ENCODE measurements at regions not wholly inside any gene's neighbourhood (a gene's known extent, or its start where the extent isn't known, plus 50 kb on each side); places are given as distances from the start of the nearest gene placed in this dataset.

GRCh38 chr19:30266687-30267086 lies 105.5 kb upstream of the ZNF536 start:
- Histone ChIP-seq H3K36me3 (ENCODE audit: insufficient read depth) (no peaks in the 10 kb centered on the region), H3K27ac (no peak overlapping the region), H4K20me1 (ENCODE audit: insufficient read depth) (no peaks in the 10 kb centered on the region), H3K4me1 (ENCODE audit: low read depth, poor library complexity, severe bottlenecking) (no peaks in the 10 kb centered on the region), H3K27me3 (ENCODE audit: insufficient read depth, low read depth) (no peaks in the 10 kb centered on the region), H3K4me2 (no peak overlapping the region), H3K4me3 (IDR thresholded peaks at IDR 0.05; ENCODE audit: insufficient read depth, low read depth, low read length) (no peak overlapping the region), H3K9ac (no peak overlapping the region), H2AFZ (ENCODE audit: low read depth) (no peak overlapping the region), H3K79me2 (ENCODE audit: insufficient read depth, low read depth) (no peaks in the 10 kb centered on the region)
- no peak for TF ChIP-seq CTCF (conservative IDR thresholded peaks at IDR 0.05; ENCODE audit: low read depth, low read length)

GRCh38 chr19:30267332-30267731 lies 104.9 kb upstream of the ZNF536 start:
- no peak overlapping the region for H3K27ac ChIP-seq
- H3K4me1 ChIP-seq (ENCODE audit: low read depth, poor library complexity, severe bottlenecking): no peaks in the 10 kb centered on the region
- H3K36me3 ChIP-seq (ENCODE audit: insufficient read depth): no peaks in the 10 kb centered on the region
- H3K4me3 ChIP-seq (IDR thresholded peaks at IDR 0.05; ENCODE audit: insufficient read depth, low read depth, low read length): no peak overlapping the region
- no peak overlapping the region for H3K4me2 ChIP-seq
- H3K27me3 ChIP-seq (ENCODE audit: insufficient read depth, low read depth): no peaks in the 10 kb centered on the region
- no peak for TF ChIP-seq CTCF (conservative IDR thresholded peaks at IDR 0.05; ENCODE audit: low read depth, low read length)
- no peaks in the 10 kb centered on the region for H3K79me2 ChIP-seq (ENCODE audit: insufficient read depth, low read depth)
- no peak overlapping the region for H2AFZ ChIP-seq (ENCODE audit: low read depth)
- no peaks in the 10 kb centered on the region for H4K20me1 ChIP-seq (ENCODE audit: insufficient read depth)
- no peak overlapping the region for H3K9ac ChIP-seq

- no peak overlapping the region for H2AFZ ChIP-seq (ENCODE audit: low read depth)
- H3K9ac ChIP-seq: no peak overlapping the region
- H3K27me3 ChIP-seq (ENCODE audit: insufficient read depth, low read depth): no peaks in the 10 kb centered on the region
- H3K4me2 ChIP-seq: no peak overlapping the region
- TF ChIP-seq CTCF (conservative IDR thresholded peaks at IDR 0.05; ENCODE audit: low read depth, low read length): no peak
- no peak overlapping the region for H3K4me3 ChIP-seq (IDR thresholded peaks at IDR 0.05; ENCODE audit: insufficient read depth, low read depth, low read length)
- H3K36me3 ChIP-seq (ENCODE audit: insufficient read depth): no peaks in the 10 kb centered on the region
- no peak overlapping the region for H3K27ac ChIP-seq
- no peaks in the 10 kb centered on the region for H3K79me2 ChIP-seq (ENCODE audit: insufficient read depth, low read depth)
- no peaks in the 10 kb centered on the region for H3K4me1 ChIP-seq (ENCODE audit: low read depth, poor library complexity, severe bottlenecking)
- H4K20me1 ChIP-seq (ENCODE audit: insufficient read depth): no peaks in the 10 kb centered on the region
Observed at GRCh38 chr19:30268601-30269000, 103.6 kb upstream of the ZNF536 start.

GRCh38 chr19:30269638-30270037 lies 102.5 kb upstream of the ZNF536 start:
- Histone ChIP-seq H3K9ac (no peak overlapping the region), H3K36me3 (ENCODE audit: insufficient read depth) (no peaks in the 10 kb centered on the region), H3K27me3 (ENCODE audit: insufficient read depth, low read depth) (no peaks in the 10 kb centered on the region), H2AFZ (ENCODE audit: low read depth) (no peak overlapping the region), H3K4me3 (IDR thresholded peaks at IDR 0.05; ENCODE audit: insufficient read depth, low read depth, low read length) (no peak overlapping the region), H3K4me2 (no peak overlapping the region), H3K4me1 (ENCODE audit: low read depth, poor library complexity, severe bottlenecking) (no peaks in the 10 kb centered on the region), H3K79me2 (ENCODE audit: insufficient read depth, low read depth) (no peaks in the 10 kb centered on the region), H4K20me1 (ENCODE audit: insufficient read depth) (no peaks in the 10 kb centered on the region), H3K27ac (no peak overlapping the region)
- no peak for TF ChIP-seq CTCF (conservative IDR thresholded peaks at IDR 0.05; ENCODE audit: low read depth, low read length)

- TF ChIP-seq CTCF (conservative IDR thresholded peaks at IDR 0.05; ENCODE audit: low read depth, low read length): no peak
Observed at GRCh38 chr19:30271816-30272215, 100.4 kb upstream of the ZNF536 start.

More at GRCh38 chr19:30271816-30272215, 100.4 kb upstream of the ZNF536 start:
- no peak overlapping the region for H3K27ac ChIP-seq
- H3K4me1 ChIP-seq (ENCODE audit: low read depth, poor library complexity, severe bottlenecking): no peaks in the 10 kb centered on the region
- no peaks in the 10 kb centered on the region for H3K36me3 ChIP-seq (ENCODE audit: insufficient read depth)
- no peaks in the 10 kb centered on the region for H3K27me3 ChIP-seq (ENCODE audit: insufficient read depth, low read depth)
- H3K9ac ChIP-seq: no peak overlapping the region
- no peak overlapping the region for H2AFZ ChIP-seq (ENCODE audit: low read depth)
- no peak overlapping the region for H3K4me3 ChIP-seq (IDR thresholded peaks at IDR 0.05; ENCODE audit: insufficient read depth, low read depth, low read length)
- H4K20me1 ChIP-seq (ENCODE audit: insufficient read depth): no peaks in the 10 kb centered on the region
- no peaks in the 10 kb centered on the region for H3K79me2 ChIP-seq (ENCODE audit: insufficient read depth, low read depth)
- H3K4me2 ChIP-seq: no peak overlapping the region
